Endothelial cell of umbilical vein (primary cell): ENCODE measurements at regions not wholly inside any gene's neighbourhood (a gene's known extent, or its start where the extent isn't known, plus 50 kb on each side); places are given as distances from the start of the nearest gene placed in this dataset.
"Not testable (repeated sequence)": the region's sequence is repeated elsewhere in the genome, so short reads cannot be mapped to it uniquely, and the experiment has no call there.

Experiments used
- BruUV-seq: library from RNA; stranded (reverse); fragments of 400-500 nt; replicated peaks from 2 replicates; lab custom pipeline; 2021; lab: Mats Ljungman, UMichigan
- CTCF ChIA-PET: fragments of 300-600, 350-600 bp; sonication (Branson Sonifier 250); formaldehyde crosslinking; loops from one replicate; lab custom pipeline; 2021; ENCODE audit warnings: antibody characterized with exemption, inconsistent platforms; lab: Charles Lee
- POLR2A ChIA-PET: fragments of 300-600, 350-600 bp; sonication (Branson Sonifier 250); formaldehyde crosslinking; loops from one replicate; lab custom pipeline; 2021; ENCODE audit warnings: antibody characterized with exemption, inconsistent platforms; lab: Charles Lee
- DNase-seq: peaks from one replicate; pipeline ENCODE4 v3.0.0-alpha.2; 2011; ENCODE audit warnings: low read depth, low spot score
- FAIRE-seq: peaks from 2 replicates; lab custom pipeline; 2011; peaks lifted over from hg19 to GRCh38; lab: Jason Lieb, UNC
- H2AFZ ChIP-seq: 2 replicates; pipeline ENCODE4 v1.6.0; 2012; ENCODE audit warnings: low read depth, low read length, control low read depth, inconsistent platforms
- H3K27ac ChIP-seq: 2 replicates; pipeline ENCODE4 v1.5.1; 2011; ENCODE audit warnings: low read depth, mild to moderate bottlenecking, control low read depth, low read length, moderate library complexity; ENCODE audit not compliant: insufficient read depth
- H3K27me3 ChIP-seq, 2 experiments: 2 replicates each; pipeline versions ENCODE4 v1.6.0 to v1.6.1; 2011; ENCODE audit warnings: low read length in 2 of 2, mixed read lengths in 1 of 2; ENCODE audit not compliant: control insufficient read depth in 2 of 2, insufficient read depth in 2 of 2
- H3K36me3 ChIP-seq, 2 experiments: 2 replicates in 1 of 2; 3 replicates in 1 of 2; pipeline ENCODE4 v1.5.1; 2011; ENCODE audit warnings: low read length in 2 of 2, mild to moderate bottlenecking in 1 of 2, moderate library complexity in 1 of 2; ENCODE audit not compliant: control insufficient read depth in 2 of 2, insufficient read depth in 2 of 2; ENCODE audit errors: extremely low read depth in 1 of 2
- H3K4me1 ChIP-seq: 3 replicates; pipeline ENCODE4 v1.5.1; 2011; ENCODE audit warnings: mild to moderate bottlenecking, low read length; ENCODE audit not compliant: control insufficient read depth, insufficient read depth; ENCODE audit errors: extremely low read depth
- H3K4me2 ChIP-seq: 2 replicates; pipeline ENCODE4 v1.6.1; 2011; ENCODE audit warnings: low read length, control low read depth, mixed read lengths; ENCODE audit not compliant: insufficient read depth
- H3K4me3 ChIP-seq, 3 experiments: fragments of 200-600 bp in 1 of 3; sonication (generic), shearing (Covaris generic) in 1 of 3; replicated peaks in 1 of 3; 2 replicates each; pipeline ENCODE4 v1.5.1; 2011 to 2016; ENCODE audit warnings: control low read depth in 3 of 3, low read length in 3 of 3, mild to moderate bottlenecking in 2 of 3, inconsistent platforms in 1 of 3, low read depth in 1 of 3, moderate library complexity in 1 of 3; ENCODE audit not compliant: insufficient read depth in 1 of 3
- H3K79me2 ChIP-seq: 2 replicates; pipeline ENCODE4 v1.6.0; 2012; ENCODE audit warnings: low read length, inconsistent platforms; ENCODE audit not compliant: control insufficient read depth, insufficient read depth
- H3K9ac ChIP-seq: replicated peaks from 2 replicates; pipeline ENCODE3; 2011; ENCODE audit warnings: low read length, control low read depth; ENCODE audit not compliant: insufficient read depth; ENCODE audit errors: extremely low read depth
- H3K9me1 ChIP-seq: replicated peaks from 3 replicates; pipeline ENCODE4 v1.6.0; 2011; ENCODE audit warnings: mild to moderate bottlenecking, low read length; ENCODE audit not compliant: control insufficient read depth, insufficient read depth; ENCODE audit errors: extremely low read depth
- H3K9me3 ChIP-seq: replicated peaks from 2 replicates; pipeline ENCODE4 v1.5.1; 2012; ENCODE audit warnings: low read length, inconsistent platforms; ENCODE audit not compliant: control insufficient read depth, insufficient read depth
- H4K20me1 ChIP-seq: replicated peaks from 2 replicates; pipeline ENCODE3; 2011; ENCODE audit warnings: mild to moderate bottlenecking, low read length; ENCODE audit not compliant: control insufficient read depth, insufficient read depth; ENCODE audit errors: extremely low read depth
- EZH2 ChIP-seq: IDR thresholded peaks from 2 replicates; pipeline ENCODE4 v1.6.1; 2012; ENCODE audit warnings: borderline replicate concordance, low read depth, mild to moderate bottlenecking, moderate library complexity, low read length, inconsistent platforms; ENCODE audit not compliant: severe bottlenecking
- FOS ChIP-seq: IDR thresholded peaks from 2 replicates; pipeline ENCODE4 v1.6.1; 2011; ENCODE audit warnings: mild to moderate bottlenecking, low read length, moderate library complexity, borderline replicate concordance; ENCODE audit not compliant: insufficient read depth
- GATA2 ChIP-seq: IDR thresholded peaks from 2 replicates; pipeline ENCODE4 v1.7.0; 2011; ENCODE audit warnings: low read depth, mild to moderate bottlenecking, moderate library complexity, mixed read lengths, low read length; ENCODE audit not compliant: insufficient read length, insufficient read depth
- JUN ChIP-seq: IDR thresholded peaks from 2 replicates; pipeline ENCODE4 v1.6.1; 2011; ENCODE audit warnings: borderline replicate concordance, low read depth; ENCODE audit not compliant: insufficient read length, insufficient read depth
- MAX ChIP-seq: IDR thresholded peaks from 2 replicates; pipeline ENCODE4 v1.6.1; 2011; ENCODE audit not compliant: insufficient read depth, insufficient read length
- MYC ChIP-seq: IDR thresholded peaks from one replicate; pipeline ENCODE4 v1.6.1; 2011; ENCODE audit warnings: mild to moderate bottlenecking, low read depth, low read length
- POLR2A ChIP-seq: IDR thresholded peaks from 2 replicates; pipeline ENCODE4 v1.6.1; 2012; ENCODE audit warnings: low read depth, mild to moderate bottlenecking, control low read depth, low read length
- POLR2AphosphoS5 ChIP-seq: IDR thresholded peaks from 2 replicates; pipeline ENCODE4 v1.6.1; 2012; ENCODE audit warnings: low read depth, mild to moderate bottlenecking, control low read depth, low read length, moderate library complexity; ENCODE audit not compliant: insufficient read depth
- dilution Hi-C: fragments of 300-500 bp; cut with MboI; formaldehyde crosslinking; loops from one replicate; pipeline ENCODE4 v1.15.0; 2019; ENCODE audit warnings: low sequenced_read_pairs; ENCODE audit not compliant: extremely low pct_ligation_motif_present
- intact Hi-C: fragments of 100-400 bp; cut with micrococcal nuclease; formaldehyde crosslinking; loops from one replicate; pipeline ENCODE4 v1.10.0; 2022
- TF ChIP-seq, protein P1 (sequence below), 2 donors: IDR thresholded peaks; 1 replicate in 1 of 2; 2 replicates in 1 of 2; pipeline ENCODE4 v1.5.1; 2011; ENCODE audit warnings: low read length in 2 of 2, mild to moderate bottlenecking in 2 of 2, moderate library complexity in 2 of 2, control low read depth in 1 of 2, inconsistent platforms in 1 of 2, low read depth in 1 of 2; ENCODE audit not compliant: insufficient read depth in 1 of 2; ENCODE audit errors: extremely low read depth in 1 of 2

- H3K4me2 ChIP-seq, H3K9me3 ChIP-seq, BruUV-seq, H3K4me3 ChIP-seq, H3K27me3 ChIP-seq, intact Hi-C loops, DNase-seq, H3K27ac ChIP-seq, H3K4me1 ChIP-seq, H3K9me1 ChIP-seq, H3K79me2 ChIP-seq, H4K20me1 ChIP-seq, CTCF ChIA-PET, H3K36me3 ChIP-seq, dilution Hi-C loops, FAIRE-seq, POLR2A ChIA-PET, H2AFZ ChIP-seq, H3K9ac ChIP-seq: not testable (repeated sequence)
These were observed 81.1 kb downstream of the THSD1 start for GRCh38 chr13:52324831-52325230.

DNA sequence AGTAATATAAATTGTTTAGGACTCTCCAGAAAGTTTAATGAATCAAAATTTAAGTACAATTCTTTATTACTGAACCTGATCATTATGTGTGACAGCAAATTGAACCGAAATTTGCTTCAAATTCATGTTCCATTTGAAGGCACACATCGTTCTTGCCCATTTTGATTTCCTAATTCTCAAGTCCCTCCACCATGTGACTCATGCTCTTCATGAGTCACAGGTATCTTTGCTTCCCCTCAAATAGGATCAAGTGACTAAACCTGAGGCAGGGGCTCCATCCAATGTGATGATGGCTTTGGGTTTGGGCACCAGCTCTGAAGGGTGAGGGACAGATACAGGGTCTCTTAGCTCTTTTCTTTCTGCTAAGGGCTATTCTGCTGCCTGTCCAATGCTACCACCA lies 86.1 kb downstream of the THSD1 start:
- peaks cover 2% of the 10 kb centered on the region for H3K9me1 ChIP-seq
- DNase-seq (no peak), FAIRE-seq (no peak)
- H3K27ac ChIP-seq: no peak overlapping the region
- no peaks in the 10 kb centered on the region for H3K36me3 ChIP-seq
- ChIA-PET CTCF (interaction anchor here (2.1 kb wide), 1 partner anchor 131 kb away, joined by 5 read pairs; no protein-coding TSS in a partner anchor), POLR2A (no interaction called here)
- BruUV-seq: no TSS peak
- no peak overlapping the region for H3K9ac ChIP-seq
- H3K4me3 ChIP-seq: no peak overlapping the region
- no peaks in the 10 kb centered on the region for H3K4me1 ChIP-seq
- no peaks in the 10 kb centered on the region for H3K79me2 ChIP-seq
- TF ChIP-seq MAX: no peak
- TF ChIP-seq JUN: no peak
- TF ChIP-seq, protein P1, sequence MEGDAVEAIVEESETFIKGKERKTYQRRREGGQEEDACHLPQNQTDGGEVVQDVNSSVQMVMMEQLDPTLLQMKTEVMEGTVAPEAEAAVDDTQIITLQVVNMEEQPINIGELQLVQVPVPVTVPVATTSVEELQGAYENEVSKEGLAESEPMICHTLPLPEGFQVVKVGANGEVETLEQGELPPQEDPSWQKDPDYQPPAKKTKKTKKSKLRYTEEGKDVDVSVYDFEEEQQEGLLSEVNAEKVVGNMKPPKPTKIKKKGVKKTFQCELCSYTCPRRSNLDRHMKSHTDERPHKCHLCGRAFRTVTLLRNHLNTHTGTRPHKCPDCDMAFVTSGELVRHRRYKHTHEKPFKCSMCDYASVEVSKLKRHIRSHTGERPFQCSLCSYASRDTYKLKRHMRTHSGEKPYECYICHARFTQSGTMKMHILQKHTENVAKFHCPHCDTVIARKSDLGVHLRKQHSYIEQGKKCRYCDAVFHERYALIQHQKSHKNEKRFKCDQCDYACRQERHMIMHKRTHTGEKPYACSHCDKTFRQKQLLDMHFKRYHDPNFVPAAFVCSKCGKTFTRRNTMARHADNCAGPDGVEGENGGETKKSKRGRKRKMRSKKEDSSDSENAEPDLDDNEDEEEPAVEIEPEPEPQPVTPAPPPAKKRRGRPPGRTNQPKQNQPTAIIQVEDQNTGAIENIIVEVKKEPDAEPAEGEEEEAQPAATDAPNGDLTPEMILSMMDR (IDR thresholded peaks at IDR 0.05; ENCODE audit: extremely low read depth in 1 of 2, insufficient read depth in 1 of 2, low read depth in 1 of 2, low read length in 2 of 2): no peak
- TF ChIP-seq MYC: no peak
- no peak for TF ChIP-seq GATA2
- no peak for TF ChIP-seq EZH2
- TF ChIP-seq POLR2AphosphoS5: no peak
- no peak for TF ChIP-seq POLR2A
- TF ChIP-seq FOS: no peak
- H3K27me3 ChIP-seq: peaks cover 2 to 7% of the 10 kb centered on the region in 2 experiments
- H2AFZ ChIP-seq: no peak overlapping the region
- intact Hi-C loops (no loop called here), dilution Hi-C loops (no loop called here)
- H3K9me3 ChIP-seq: no peaks in the 10 kb centered on the region
- no peak overlapping the region for H3K4me2 ChIP-seq
- H4K20me1 ChIP-seq: no peaks in the 10 kb centered on the region

GRCh38 chr13:52309833-52310232 lies 96.1 kb downstream of the THSD1 start:
- POLR2A ChIA-PET, intact Hi-C loops, H3K79me2 ChIP-seq, DNase-seq, H3K9ac ChIP-seq, H3K9me3 ChIP-seq, H3K9me1 ChIP-seq, CTCF ChIA-PET, dilution Hi-C loops, H3K4me1 ChIP-seq, FAIRE-seq, H4K20me1 ChIP-seq, H3K36me3 ChIP-seq, H3K27me3 ChIP-seq, H3K4me2 ChIP-seq, H2AFZ ChIP-seq, H3K27ac ChIP-seq, BruUV-seq, H3K4me3 ChIP-seq: not testable (repeated sequence)
